WERI-Rb-1 (cell line): ENCODE measurements at regions not wholly inside any gene's neighbourhood (a gene's known extent, or its start where the extent isn't known, plus 50 kb on each side); places are given as distances from the start of the nearest gene placed in this dataset.

ENCODE experiments used
- DNase-seq: peaks from one replicate; pipeline ENCODE4 v3.0.0-alpha.2; 2020
- H3K27ac ChIP-seq: fragments of 250-450 bp; sonication (Bioruptor Pico); 2 replicates; pipeline ENCODE4 v1.5.1; 2020; ENCODE audit warnings: mild to moderate bottlenecking, moderate library complexity
- H3K27me3 ChIP-seq: fragments of 250-450 bp; sonication (Bioruptor Pico); 2 replicates; pipeline ENCODE4 v1.5.1; 2021; ENCODE audit warnings: mild to moderate bottlenecking, low read depth, moderate library complexity; ENCODE audit not compliant: insufficient read depth, severe bottlenecking
- H3K36me3 ChIP-seq: fragments of 250-450 bp; sonication (Bioruptor Pico); 2 replicates; pipeline ENCODE4 v1.5.1; 2020; ENCODE audit warnings: mild to moderate bottlenecking, moderate library complexity
- H3K4me3 ChIP-seq: 2 replicates; pipeline ENCODE4 v1.5.1; 2011; ENCODE audit warnings: low read depth, mild to moderate bottlenecking, control low read depth, low read length
- H3K9me3 ChIP-seq: fragments of 250-450 bp; sonication (Bioruptor Pico); 2 replicates; pipeline ENCODE4 v1.5.1; 2021; ENCODE audit warnings: mild to moderate bottlenecking, moderate library complexity; ENCODE audit not compliant: severe bottlenecking
- TF ChIP-seq, protein P1 (sequence below): IDR thresholded peaks from 2 replicates; pipeline ENCODE4 v1.5.1; 2011; ENCODE audit warnings: low read depth, mild to moderate bottlenecking, control low read depth, inconsistent platforms, low read length

DNA sequence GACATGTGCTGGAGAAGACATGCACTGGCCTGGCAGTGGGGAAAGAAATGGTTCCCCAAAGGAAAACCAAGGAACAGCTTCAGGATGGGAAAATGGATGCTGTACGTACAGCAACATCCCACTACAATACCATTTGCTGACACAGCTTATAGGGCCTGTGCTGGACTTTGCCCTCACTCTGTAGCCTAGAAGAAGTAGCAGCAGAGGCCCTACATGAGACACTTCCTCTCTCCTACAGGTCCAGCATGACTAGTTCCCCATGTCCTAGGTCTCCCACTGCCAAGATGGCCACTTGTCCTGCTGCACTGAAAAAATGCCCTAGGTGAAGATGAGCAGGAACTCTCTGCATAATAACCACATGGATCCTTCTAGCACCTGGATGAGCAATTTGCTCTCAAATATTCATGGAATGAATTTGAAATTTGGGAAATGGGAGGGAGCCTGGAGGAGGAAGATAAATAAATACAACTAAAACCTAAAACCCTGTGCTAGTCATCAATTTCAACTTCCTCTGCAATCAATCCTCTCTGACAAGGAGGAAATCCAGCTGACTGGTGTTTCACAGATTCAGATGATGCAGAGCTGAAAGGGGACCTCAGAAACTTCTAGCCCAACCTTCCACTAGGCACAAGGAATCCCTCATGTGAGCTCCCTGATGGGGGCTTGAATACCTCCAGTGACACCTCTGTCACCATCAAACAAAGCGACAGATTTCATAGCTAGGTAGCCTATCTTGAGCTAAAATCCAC is 514.3 kb upstream of the PPP2R3A start:
- Histone ChIP-seq H3K4me3 (no peak overlapping the region), H3K36me3 (no peaks in the 10 kb centered on the region), H3K9me3 (peaks cover 19% of the 10 kb centered on the region), H3K27me3 (no peaks in the 10 kb centered on the region), H3K27ac (no peak overlapping the region)
- TF ChIP-seq, protein P1, sequence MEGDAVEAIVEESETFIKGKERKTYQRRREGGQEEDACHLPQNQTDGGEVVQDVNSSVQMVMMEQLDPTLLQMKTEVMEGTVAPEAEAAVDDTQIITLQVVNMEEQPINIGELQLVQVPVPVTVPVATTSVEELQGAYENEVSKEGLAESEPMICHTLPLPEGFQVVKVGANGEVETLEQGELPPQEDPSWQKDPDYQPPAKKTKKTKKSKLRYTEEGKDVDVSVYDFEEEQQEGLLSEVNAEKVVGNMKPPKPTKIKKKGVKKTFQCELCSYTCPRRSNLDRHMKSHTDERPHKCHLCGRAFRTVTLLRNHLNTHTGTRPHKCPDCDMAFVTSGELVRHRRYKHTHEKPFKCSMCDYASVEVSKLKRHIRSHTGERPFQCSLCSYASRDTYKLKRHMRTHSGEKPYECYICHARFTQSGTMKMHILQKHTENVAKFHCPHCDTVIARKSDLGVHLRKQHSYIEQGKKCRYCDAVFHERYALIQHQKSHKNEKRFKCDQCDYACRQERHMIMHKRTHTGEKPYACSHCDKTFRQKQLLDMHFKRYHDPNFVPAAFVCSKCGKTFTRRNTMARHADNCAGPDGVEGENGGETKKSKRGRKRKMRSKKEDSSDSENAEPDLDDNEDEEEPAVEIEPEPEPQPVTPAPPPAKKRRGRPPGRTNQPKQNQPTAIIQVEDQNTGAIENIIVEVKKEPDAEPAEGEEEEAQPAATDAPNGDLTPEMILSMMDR: no peak
- no peak for DNase-seq

DNA sequence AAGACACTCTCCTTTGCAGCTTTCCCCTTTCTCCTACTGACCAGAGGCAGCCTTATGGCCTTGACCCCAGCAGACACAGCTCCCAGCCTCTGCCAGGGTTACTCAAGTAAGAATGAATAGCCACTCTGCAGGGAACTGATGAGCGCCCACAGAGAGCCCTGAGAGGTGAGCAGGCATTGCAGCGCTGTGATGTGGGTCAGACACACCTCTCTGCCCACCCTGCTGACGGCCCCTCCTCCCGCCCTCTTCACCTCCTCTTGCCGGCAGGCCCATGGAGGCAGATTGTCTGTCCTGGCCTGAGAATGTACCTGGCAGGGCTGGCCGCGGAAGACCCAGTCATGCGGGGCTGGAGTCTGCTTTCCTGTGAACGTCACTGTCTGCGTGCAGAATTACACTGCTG is 512.6 kb upstream of the PPP2R3A start:
- TF ChIP-seq, protein P1: no peak
- Histone ChIP-seq H3K27me3 (no peaks in the 10 kb centered on the region), H3K27ac (peak overlapping the region; percentile 75), H3K9me3 (peaks cover 19% of the 10 kb centered on the region), H3K36me3 (no peaks in the 10 kb centered on the region), H3K4me3 (peak overlapping the region; percentile 8)
- DNase-seq: peak; percentile 70

DNA sequence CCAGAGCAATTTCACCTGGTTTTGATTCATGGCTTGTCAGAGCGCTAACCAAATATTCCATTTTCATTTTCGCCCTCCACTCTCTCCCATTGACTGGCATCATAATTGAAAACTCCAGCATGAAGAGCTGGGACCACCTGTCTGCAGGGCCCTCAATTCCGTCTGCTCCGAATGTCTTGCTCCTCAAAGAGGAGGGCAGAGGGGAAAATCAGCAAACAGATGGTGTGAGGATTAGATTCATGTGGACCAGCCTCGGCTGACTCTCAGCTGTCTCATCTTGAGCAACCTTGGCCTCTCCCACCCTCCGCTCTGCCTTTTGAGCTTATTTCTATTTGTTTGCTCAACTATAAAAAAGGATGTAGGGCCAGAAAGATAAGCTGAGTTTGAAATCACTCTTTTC is 512.2 kb upstream of the PPP2R3A start:
- TF ChIP-seq, protein P1: no peak
- peak overlapping the region; percentile 75 for H3K27ac ChIP-seq
- H3K36me3 ChIP-seq: no peaks in the 10 kb centered on the region
- peaks cover 19% of the 10 kb centered on the region for H3K9me3 ChIP-seq
- H3K4me3 ChIP-seq: peak overlapping the region; percentile 8
- DNase-seq: peak; percentile 79
- no peaks in the 10 kb centered on the region for H3K27me3 ChIP-seq

DNA sequence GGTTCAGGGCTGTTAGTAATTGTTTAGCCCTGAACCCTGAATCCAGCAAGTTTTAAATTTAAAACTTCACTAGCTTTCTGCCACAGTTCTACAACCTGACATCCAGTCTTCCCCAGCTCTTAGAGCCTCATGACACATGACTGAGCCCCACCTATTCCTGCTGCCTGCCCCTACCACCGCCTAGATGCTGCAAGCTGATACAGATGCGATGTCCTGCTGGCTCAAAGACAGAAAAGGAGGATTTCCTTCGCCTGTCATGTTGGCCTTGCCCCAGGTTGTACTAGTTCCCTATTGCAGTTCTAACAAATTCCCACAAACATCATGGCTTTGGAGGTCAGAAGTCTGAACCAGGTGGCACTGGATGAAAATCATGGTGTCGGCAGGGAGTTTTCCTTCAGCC is 510.6 kb upstream of the PPP2R3A start:
- Histone ChIP-seq H3K27me3 (no peaks in the 10 kb centered on the region), H3K9me3 (peaks cover 19% of the 10 kb centered on the region), H3K36me3 (no peaks in the 10 kb centered on the region), H3K27ac (no peak overlapping the region), H3K4me3 (no peak overlapping the region)
- no peak for DNase-seq
- TF ChIP-seq, protein P1: no peak

DNA sequence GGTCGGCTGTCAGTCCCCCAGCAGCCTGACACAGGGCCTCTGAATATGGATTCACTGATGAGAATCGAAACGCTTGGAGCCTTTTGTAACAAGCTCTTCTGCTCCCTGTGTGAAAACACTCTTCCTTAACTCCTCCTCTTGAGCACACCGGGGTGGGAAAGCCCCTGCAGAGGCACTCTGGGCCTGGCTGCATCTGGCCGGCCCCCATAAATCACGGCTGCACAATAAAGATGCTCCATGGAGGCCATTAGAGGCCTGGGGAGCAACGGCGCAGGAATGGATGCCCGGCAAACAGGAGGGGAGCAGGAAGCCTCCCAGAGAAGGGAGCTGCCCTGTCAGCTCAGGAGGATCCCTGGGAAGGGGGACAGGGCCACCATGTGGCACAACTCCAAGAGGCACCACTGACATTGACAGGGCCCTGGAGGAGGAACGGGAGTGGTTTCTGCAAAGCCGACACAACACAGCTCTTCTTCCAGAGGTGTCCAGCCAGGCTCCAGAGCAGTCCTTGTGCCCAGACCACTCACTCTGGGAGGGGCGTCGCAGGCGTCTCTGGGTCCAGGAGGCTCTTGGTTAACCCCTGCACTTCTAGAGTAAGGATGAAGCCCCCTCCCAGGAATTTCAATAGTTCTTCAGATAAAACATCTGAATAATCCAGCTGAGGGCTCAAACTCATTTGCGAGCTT is 509.3 kb upstream of the PPP2R3A start:
- no peak overlapping the region for H3K4me3 ChIP-seq
- H3K27me3 ChIP-seq: no peaks in the 10 kb centered on the region
- H3K27ac ChIP-seq: 0 out of 2 replicates have a peak overlapping the region, but pooled peaks have one; percentile 26
- H3K9me3 ChIP-seq: peaks cover 19% of the 10 kb centered on the region
- peak; percentile 85 for DNase-seq
- no peaks in the 10 kb centered on the region for H3K36me3 ChIP-seq
- TF ChIP-seq, protein P1: peak; percentile 88
